Natural killer cell (primary cell): ENCODE measurements at regions not wholly inside any gene's neighbourhood (a gene's known extent, or its start where the extent isn't known, plus 50 kb on each side); places are given as distances from the start of the nearest gene placed in this dataset.
"Not testable (repeated sequence)": the region's sequence is repeated elsewhere in the genome, so short reads cannot be mapped to it uniquely, and the experiment has no call there.

Experiments used
- ATAC-seq, 3 donors: fragments of 150-1000 bp in 2 of 3; fragments of 200-7000 bp in 1 of 3; cut with Tn5 transposase; 1 replicate in 1 of 3; 2 replicates in 2 of 3; pipeline ENCODE4 v1.10.0; 2021; ENCODE audit warnings: mild to moderate bottlenecking in 2 of 3, moderate library complexity in 2 of 3
- DNase-seq, 2 donors: peaks; one replicate each; pipeline versions ENCODE4 v3.0.0 to v3.0.0-alpha.2; 2013 to 2021; ENCODE audit warnings: mixed read lengths in 1 of 2
- H3K27ac ChIP-seq: one replicate; pipeline ENCODE4 v1.5.1; 2013; ENCODE audit warnings: mild to moderate bottlenecking, low read length
- H3K27me3 ChIP-seq: one replicate; pipeline ENCODE4 v1.6.1; 2013; ENCODE audit warnings: low read length; ENCODE audit not compliant: control insufficient read depth, insufficient read depth
- H3K36me3 ChIP-seq: one replicate; pipeline ENCODE4 v1.6.1; 2013; ENCODE audit warnings: low read length; ENCODE audit not compliant: control insufficient read depth, insufficient read depth
- H3K4me1 ChIP-seq: one replicate; pipeline ENCODE4 v1.6.1; 2013; ENCODE audit warnings: low read length; ENCODE audit not compliant: control insufficient read depth, insufficient read depth
- H3K4me3 ChIP-seq: one replicate; pipeline ENCODE4 v1.5.1; 2013; ENCODE audit warnings: low read length
- H3K9me3 ChIP-seq: one replicate; pipeline ENCODE4 v1.6.1; 2013; ENCODE audit warnings: low read length; ENCODE audit not compliant: control insufficient read depth, insufficient read depth
- H3K27ac Mint-ChIP-seq, 2 donors: one replicate each; pipeline ENCODE4 v1.8.0; 2022; ENCODE audit warnings: mild to moderate bottlenecking in 2 of 2, mixed read lengths in 2 of 2, moderate library complexity in 1 of 2
- H3K27me3 Mint-ChIP-seq, 2 donors: one replicate each; pipeline ENCODE4 v1.8.0; 2022; ENCODE audit warnings: low read depth in 2 of 2, mixed read lengths in 2 of 2
- H3K36me3 Mint-ChIP-seq: one replicate; pipeline ENCODE4 v1.8.0; 2022; ENCODE audit warnings: mixed read lengths
- H3K4me1 Mint-ChIP-seq, 2 donors: one replicate each; pipeline ENCODE4 v1.8.0; 2022; ENCODE audit warnings: mixed read lengths in 2 of 2
- H3K4me3 Mint-ChIP-seq: one replicate; pipeline ENCODE4 v1.8.0; 2022; ENCODE audit warnings: mild to moderate bottlenecking, moderate library complexity, mixed read lengths
- H3K9me3 Mint-ChIP-seq, 2 donors: one replicate each; pipeline ENCODE4 v1.8.0; 2022; ENCODE audit warnings: mixed read lengths in 2 of 2
- WGBS: methylation state at CpG from one replicate; pipeline ENCODE4 v1.1.7; 2013; ENCODE audit warnings: missing lambda C conversion rate; ENCODE audit not compliant: insufficient coverage; 5-methylcytosine and 5-hydroxymethylcytosine counted together
- intact Hi-C: fragments of 100-400 bp; cut with micrococcal nuclease; formaldehyde crosslinking; loops from one replicate; pipeline ENCODE4 v1.14.2; 2022
- TF ChIP-seq, protein P1 (sequence below): fragments of 200-600 bp; IDR thresholded peaks from one replicate; pipeline ENCODE4 v1.8.0; 2022; ENCODE audit warnings: antibody characterized with exemption

DNA sequence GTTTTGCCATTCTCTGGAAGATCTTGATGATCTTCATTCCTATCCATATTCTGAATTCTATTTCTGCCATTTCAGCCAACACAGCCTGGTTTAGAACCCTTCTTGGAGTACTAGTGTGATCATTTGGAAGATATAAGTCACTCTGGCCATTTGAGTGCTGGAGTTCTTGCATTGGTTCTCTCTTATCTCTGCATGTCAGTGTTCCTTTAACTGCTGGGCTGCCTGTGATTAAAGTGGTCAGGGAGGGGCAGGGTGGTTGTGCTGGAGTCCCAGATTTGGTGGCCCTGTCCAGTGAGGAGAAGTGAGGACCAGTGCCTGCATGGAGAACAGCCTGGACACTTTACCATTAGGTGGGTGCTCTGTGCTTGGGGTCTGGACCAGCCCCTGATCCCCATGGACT is 173.0 kb downstream of the SOD2 start:
- DNase-seq (no peak), ATAC-seq (no peak)
- Histone ChIP-seq H3K9me3 (no peaks in the 10 kb centered on the region), H3K27ac (no peak overlapping the region), H3K27me3 (no peaks in the 10 kb centered on the region), H3K4me3 (no peak overlapping the region), H3K36me3 (no peaks in the 10 kb centered on the region), H3K4me1 (no peaks in the 10 kb centered on the region)
- Mint-ChIP-seq H3K27ac (no peak overlapping the region), H3K4me1 (no peaks in the 10 kb centered on the region), H3K9me3 (no peaks in the 10 kb centered on the region), H3K4me3 (no peak overlapping the region), H3K36me3 (no peaks in the 10 kb centered on the region), H3K27me3 (peaks cover 21 to 59% of the 10 kb centered on the region in 2 donors)
- TF ChIP-seq, protein P1, sequence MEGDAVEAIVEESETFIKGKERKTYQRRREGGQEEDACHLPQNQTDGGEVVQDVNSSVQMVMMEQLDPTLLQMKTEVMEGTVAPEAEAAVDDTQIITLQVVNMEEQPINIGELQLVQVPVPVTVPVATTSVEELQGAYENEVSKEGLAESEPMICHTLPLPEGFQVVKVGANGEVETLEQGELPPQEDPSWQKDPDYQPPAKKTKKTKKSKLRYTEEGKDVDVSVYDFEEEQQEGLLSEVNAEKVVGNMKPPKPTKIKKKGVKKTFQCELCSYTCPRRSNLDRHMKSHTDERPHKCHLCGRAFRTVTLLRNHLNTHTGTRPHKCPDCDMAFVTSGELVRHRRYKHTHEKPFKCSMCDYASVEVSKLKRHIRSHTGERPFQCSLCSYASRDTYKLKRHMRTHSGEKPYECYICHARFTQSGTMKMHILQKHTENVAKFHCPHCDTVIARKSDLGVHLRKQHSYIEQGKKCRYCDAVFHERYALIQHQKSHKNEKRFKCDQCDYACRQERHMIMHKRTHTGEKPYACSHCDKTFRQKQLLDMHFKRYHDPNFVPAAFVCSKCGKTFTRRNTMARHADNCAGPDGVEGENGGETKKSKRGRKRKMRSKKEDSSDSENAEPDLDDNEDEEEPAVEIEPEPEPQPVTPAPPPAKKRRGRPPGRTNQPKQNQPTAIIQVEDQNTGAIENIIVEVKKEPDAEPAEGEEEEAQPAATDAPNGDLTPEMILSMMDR = no peak
- intact Hi-C loops = no loop called here

DNA sequence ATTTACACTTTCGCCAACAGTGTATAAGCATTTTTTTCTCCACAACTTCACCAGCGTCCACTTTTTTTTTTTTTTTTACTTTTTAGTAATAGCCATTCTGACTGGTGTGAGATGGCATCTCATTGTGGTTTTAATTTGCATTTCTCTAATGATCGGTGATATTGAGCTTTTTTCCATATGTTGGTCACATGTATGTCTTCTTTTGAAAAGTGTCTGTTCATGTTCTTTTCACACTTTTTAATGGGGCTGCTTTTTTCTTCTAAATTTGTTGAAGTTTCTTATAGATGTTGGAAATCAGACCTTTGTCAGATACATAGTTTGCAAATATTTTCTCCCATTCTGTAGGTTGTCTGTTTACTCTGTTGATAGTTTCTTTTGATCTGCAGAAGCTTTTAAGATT is 177.2 kb downstream of the SOD2 start:
- 100% methylated on average over 1 of the region's 3 CpGs for WGBS
- H3K9me3 ChIP-seq, H3K36me3 Mint-ChIP-seq, H3K27ac ChIP-seq, H3K27me3 ChIP-seq, H3K36me3 ChIP-seq, H3K27ac Mint-ChIP-seq, H3K4me3 Mint-ChIP-seq, H3K4me1 Mint-ChIP-seq, DNase-seq, H3K9me3 Mint-ChIP-seq, intact Hi-C loops, ATAC-seq, H3K4me1 ChIP-seq, H3K4me3 ChIP-seq: not testable (repeated sequence)
- peaks cover 19 to 49% of the 10 kb centered on the region in 2 donors for H3K27me3 Mint-ChIP-seq

DNA sequence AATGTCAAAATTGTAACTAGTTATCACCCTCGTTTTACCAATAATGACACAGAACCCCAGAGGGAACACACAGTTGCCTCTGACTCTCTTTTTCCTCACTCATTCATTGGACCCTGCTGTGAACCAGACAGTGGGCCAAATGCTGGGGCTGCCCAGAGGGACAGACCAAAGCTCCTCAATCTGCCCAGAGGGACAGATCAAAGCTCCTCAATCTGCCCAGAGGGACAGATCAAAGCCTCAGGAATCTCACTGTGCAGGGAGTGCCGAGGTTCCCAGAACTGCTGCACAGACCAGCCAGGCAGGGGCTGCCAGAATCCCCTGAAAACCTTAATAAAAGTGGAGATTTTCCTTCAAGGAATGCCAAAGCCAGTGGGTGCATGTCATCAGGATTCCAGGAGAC is 179.1 kb downstream of the SOD2 start:
- Histone ChIP-seq H3K36me3 (no peaks in the 10 kb centered on the region), H3K9me3 (no peaks in the 10 kb centered on the region), H3K4me3 (no peak overlapping the region), H3K27ac (no peak overlapping the region), H3K27me3 (no peaks in the 10 kb centered on the region), H3K4me1 (no peaks in the 10 kb centered on the region)
- 29% methylated on average over 2 of the region's 2 CpGs for WGBS
- Mint-ChIP-seq H3K9me3 (no peaks in the 10 kb centered on the region), H3K36me3 (no peaks in the 10 kb centered on the region), H3K4me1 (no peaks in the 10 kb centered on the region), H3K27ac (no peak overlapping the region), H3K4me3 (no peak overlapping the region), H3K27me3 (peaks cover 16 to 39% of the 10 kb centered on the region in 2 donors)
- intact Hi-C loops = no loop called here
- no peak for ATAC-seq
- TF ChIP-seq, protein P1 = no peak
- DNase-seq = no peak

DNA sequence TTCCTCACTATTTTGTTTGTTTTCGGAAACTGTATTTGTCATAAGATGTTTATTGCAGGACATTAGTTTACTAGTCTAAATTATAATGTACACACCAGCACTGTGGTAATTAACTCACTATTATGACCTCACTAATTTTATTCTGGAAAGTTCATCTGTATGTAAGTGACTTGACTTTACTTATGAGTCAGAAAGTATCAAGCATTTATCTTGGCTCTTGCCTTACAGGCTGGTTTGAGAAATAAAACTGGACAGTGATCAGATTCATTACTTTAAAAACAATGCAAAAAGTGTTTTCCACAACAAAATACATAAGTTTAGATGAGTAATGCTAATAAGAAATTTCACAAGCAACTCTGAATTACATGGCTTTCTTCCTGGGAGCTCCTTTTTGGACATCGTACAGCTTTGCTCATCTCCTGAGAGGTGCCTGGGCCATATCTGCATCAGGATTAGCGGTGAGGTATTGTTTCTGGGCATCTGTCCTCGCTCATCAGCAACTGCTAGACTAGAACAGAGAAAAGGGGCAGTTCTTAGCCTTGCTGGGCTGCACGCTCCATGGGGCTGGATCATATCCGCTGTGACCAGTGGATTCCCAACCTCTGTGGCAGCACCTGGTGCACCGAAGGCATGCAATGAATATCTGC is 179.8 kb downstream of the SOD2 start:
- ATAC-seq = no peak
- Mint-ChIP-seq H3K27me3 (peaks cover 12 to 34% of the 10 kb centered on the region in 2 donors), H3K9me3 (no peaks in the 10 kb centered on the region), H3K4me3 (no peak overlapping the region), H3K4me1 (no peaks in the 10 kb centered on the region), H3K27ac (no peak overlapping the region), H3K36me3 (no peaks in the 10 kb centered on the region)
- no peaks in the 10 kb centered on the region for H3K4me1 ChIP-seq
- no peak for DNase-seq
- intact Hi-C loops = no loop called here
- 87% methylated on average over 6 of the region's 7 CpGs for WGBS
- H3K9me3 ChIP-seq = no peaks in the 10 kb centered on the region
- H3K27ac ChIP-seq = no peak overlapping the region
- no peaks in the 10 kb centered on the region for H3K27me3 ChIP-seq
- H3K36me3 ChIP-seq = no peaks in the 10 kb centered on the region
- H3K4me3 ChIP-seq = no peak overlapping the region
- TF ChIP-seq, protein P1 = no peak
